Amniotic stem cell (primary cell): ENCODE measurements at regions not wholly inside any gene's neighbourhood (a gene's known extent, or its start where the extent isn't known, plus 50 kb on each side); places are given as distances from the start of the nearest gene placed in this dataset.
"Not testable (repeated sequence)": the region's sequence is repeated elsewhere in the genome, so short reads cannot be mapped to it uniquely, and the experiment has no call there.

ENCODE experiments used
- DNase-seq: peaks from one replicate; lab custom pipeline; 2025; lab: John Stamatoyannopoulos, UW

- no peak for DNase-seq
Measured at GRCh38 chr1:83511146-83511726, 487.7 kb downstream of the TTLL7 start.

- DNase-seq, result no peak
Measured at GRCh38 chr1:83509301-83509781, 489.6 kb downstream of the TTLL7 start.

GRCh38 chr1:83508485-83509151, 490.3 kb downstream of the TTLL7 start:
- DNase-seq, result peak; percentile 79

- DNase-seq, result no peak
Measured at GRCh38 chr1:83505148-83505547, 493.8 kb downstream of the TTLL7 start.

GRCh38 chr1:83503153-83503552, 495.8 kb downstream of the TTLL7 start:
- no peak for DNase-seq

GRCh38 chr1:83500987-83501591, 497.8 kb downstream of the TTLL7 start:
- DNase-seq, result no peak

- DNase-seq, result no peak
Measured at GRCh38 chr1:83500531-83500930, 498.4 kb downstream of the TTLL7 start.

GRCh38 chr1:83499998-83500397, 498.9 kb downstream of the TTLL7 start:
- no peak for DNase-seq

GRCh38 chr1:83497563-83497962, 501.4 kb downstream of the TTLL7 start:
- no peak for DNase-seq

GRCh38 chr1:83495560-83495959, 503.4 kb downstream of the TTLL7 start:
- no peak for DNase-seq

- no peak for DNase-seq
Measured at GRCh38 chr1:83493633-83494032, 505.3 kb downstream of the TTLL7 start.

GRCh38 chr1:83491930-83492329, 507.0 kb downstream of the TTLL7 start:
- DNase-seq, result no peak

- no peak for DNase-seq
Measured at GRCh38 chr1:83490988-83491387, 507.9 kb downstream of the TTLL7 start.

- DNase-seq, result not testable (repeated sequence)
Measured at GRCh38 chr1:83488105-83488504, 510.8 kb downstream of the TTLL7 start.

GRCh38 chr1:83487460-83487859, 511.5 kb downstream of the TTLL7 start:
- not testable (repeated sequence) for DNase-seq

- DNase-seq, result not testable (repeated sequence)
Measured at GRCh38 chr1:83485314-83486019, 513.5 kb downstream of the TTLL7 start.

GRCh38 chr1:83481284-83481683, 517.6 kb downstream of the TTLL7 start:
- DNase-seq, result not testable (repeated sequence)

- not testable (repeated sequence) for DNase-seq
Measured at GRCh38 chr1:83479591-83480239, 519.2 kb downstream of the TTLL7 start.

- DNase-seq, result not testable (repeated sequence)
Measured at GRCh38 chr1:83478127-83478526, 520.8 kb downstream of the TTLL7 start.

- not testable (repeated sequence) for DNase-seq
Measured at GRCh38 chr1:83476518-83476917, 522.4 kb downstream of the TTLL7 start.

GRCh38 chr1:83474946-83475345, 524.0 kb downstream of the TTLL7 start:
- DNase-seq, result not testable (repeated sequence)

- not testable (repeated sequence) for DNase-seq
Measured at GRCh38 chr1:83473986-83474385, 524.9 kb downstream of the TTLL7 start.
